ENCODE measurements at regions not wholly inside any gene's neighbourhood (a gene's known extent, or its start where the extent isn't known, plus 50 kb on each side); places are given as distances from the start of the nearest gene placed in this dataset.

DNA sequence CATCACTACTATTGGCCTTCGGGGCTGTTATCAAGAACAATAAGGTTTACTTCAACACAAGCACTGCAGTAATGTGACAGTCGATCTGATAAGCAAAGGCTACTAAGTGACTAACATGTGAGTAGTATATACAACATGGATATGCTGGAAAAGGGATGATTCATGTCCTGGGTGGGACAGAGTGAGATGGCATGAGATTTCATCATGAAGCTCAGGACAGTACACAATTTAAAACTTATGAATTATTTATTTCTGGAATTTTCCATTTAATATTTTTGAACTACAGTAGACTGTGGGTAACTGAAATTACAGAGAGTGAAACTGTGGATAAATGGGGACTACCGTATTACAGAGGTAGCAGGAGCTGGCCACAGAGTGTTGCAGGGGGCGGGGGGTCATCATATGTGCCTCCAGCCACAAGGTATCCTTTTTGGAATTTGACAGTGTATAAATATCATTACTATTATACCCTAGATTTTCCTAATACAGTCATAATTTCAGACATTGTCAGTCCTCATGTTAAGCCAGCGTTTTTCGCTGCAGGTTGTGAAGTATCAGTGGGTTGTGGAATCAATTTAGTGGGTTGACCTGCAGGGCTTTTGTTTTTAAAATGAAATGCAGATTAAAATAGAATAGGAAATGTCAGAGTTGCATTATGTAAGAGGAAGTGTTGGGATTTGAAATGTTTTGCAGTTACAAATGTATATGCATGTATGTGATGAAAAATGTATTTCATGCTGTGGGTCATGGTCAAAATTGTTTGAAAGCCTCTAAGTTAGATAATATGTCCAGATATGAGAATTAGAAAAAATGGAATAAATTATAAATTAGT, 148.0 kb upstream of the NUDT4 start:
- no peak for DNase-seq
- Histone ChIP-seq H3K27me3 (no peaks in the 10 kb centered on the region), H3K4me3 (no peak overlapping the region), H3K27ac (no peak overlapping the region), H3K9me3 (no peaks in the 10 kb centered on the region), H3K4me1 (no peaks in the 10 kb centered on the region), H3K9ac (ENCODE audit: low read depth in 2 of 2, low read length in 2 of 2) (no peak overlapping the region), H3K36me3 (no peaks in the 10 kb centered on the region)
- no peak for TF ChIP-seq CTCF (IDR thresholded peaks at IDR 0.05)
- intact Hi-C loops (cut with DNase I) = no loop called here

DNA sequence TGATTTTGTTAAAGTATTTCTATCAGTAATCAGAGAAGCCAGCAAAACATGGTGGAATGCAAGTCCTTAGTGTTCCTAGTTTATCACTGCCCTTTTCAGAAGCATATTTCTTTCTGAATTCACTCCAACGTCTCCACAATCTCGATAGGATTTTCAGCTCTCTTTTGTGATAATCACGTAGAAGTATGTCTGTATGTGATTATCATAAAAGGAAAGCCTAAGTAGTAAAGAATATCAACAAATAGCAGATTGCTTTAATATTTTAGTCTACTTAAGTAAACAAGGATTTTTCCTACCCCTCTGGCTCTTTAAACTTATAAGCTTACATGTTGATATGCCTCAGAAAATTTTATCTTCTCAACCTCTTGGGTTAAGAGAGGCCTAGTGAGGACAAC, 147.4 kb upstream of the NUDT4 start:
- no peak overlapping the region for H3K4me3 ChIP-seq
- intact Hi-C loops (cut with DNase I) = no loop called here
- no peak for DNase-seq
- no peaks in the 10 kb centered on the region for H3K27me3 ChIP-seq
- no peak for TF ChIP-seq CTCF (IDR thresholded peaks at IDR 0.05)
- H3K9me3 ChIP-seq = no peaks in the 10 kb centered on the region
- H3K36me3 ChIP-seq = no peaks in the 10 kb centered on the region
- no peak overlapping the region for H3K9ac ChIP-seq (ENCODE audit: low read depth in 2 of 2, low read length in 2 of 2)
- H3K27ac ChIP-seq = no peak overlapping the region
- no peaks in the 10 kb centered on the region for H3K4me1 ChIP-seq

GRCh38 chr12:93231938-93232337, 145.8 kb upstream of the NUDT4 start:
- H3K27ac ChIP-seq = no peak overlapping the region
- H3K9ac ChIP-seq (ENCODE audit: low read depth in 2 of 2, low read length in 2 of 2) = no peak overlapping the region
- intact Hi-C loops (cut with DNase I) = no loop called here
- DNase-seq = no peak
- no peaks in the 10 kb centered on the region for H3K36me3 ChIP-seq
- TF ChIP-seq CTCF (IDR thresholded peaks at IDR 0.05) = no peak
- no peak overlapping the region for H3K4me3 ChIP-seq
- H3K9me3 ChIP-seq = no peaks in the 10 kb centered on the region
- H3K4me1 ChIP-seq = no peaks in the 10 kb centered on the region
- no peaks in the 10 kb centered on the region for H3K27me3 ChIP-seq

DNA sequence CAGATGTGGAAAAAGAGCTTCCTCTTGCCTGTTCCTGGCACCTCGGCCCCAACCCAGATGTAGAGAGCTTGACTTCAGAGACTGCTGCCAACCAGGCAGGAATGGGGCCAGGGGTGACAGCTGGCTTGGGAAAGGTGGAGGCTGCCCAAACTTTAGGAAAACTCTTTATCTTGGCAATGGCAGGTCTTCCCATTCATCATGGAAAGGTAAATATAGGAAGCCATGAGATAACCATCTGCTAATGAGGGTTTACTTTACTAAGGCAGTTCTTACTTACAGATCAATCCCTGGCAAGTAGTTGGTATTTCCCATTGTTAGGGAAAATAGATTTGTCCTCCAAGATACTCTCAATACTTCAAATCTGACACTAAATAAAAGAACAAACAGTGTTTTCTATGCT, 143.1 kb upstream of the NUDT4 start:
- DNase-seq = no peak
- intact Hi-C loops (cut with DNase I) = no loop called here
- no peak for TF ChIP-seq CTCF (IDR thresholded peaks at IDR 0.05)
- Histone ChIP-seq H3K9me3 (no peaks in the 10 kb centered on the region), H3K36me3 (no peaks in the 10 kb centered on the region), H3K27me3 (no peaks in the 10 kb centered on the region), H3K27ac (no peak overlapping the region), H3K4me3 (no peak overlapping the region), H3K4me1 (no peaks in the 10 kb centered on the region), H3K9ac (ENCODE audit: low read depth in 2 of 2, low read length in 2 of 2) (no peak overlapping the region)

- H3K4me1 ChIP-seq = no peaks in the 10 kb centered on the region
- no peaks in the 10 kb centered on the region for H3K9me3 ChIP-seq
- H3K4me3 ChIP-seq = no peak overlapping the region
- DNase-seq = no peak
- H3K9ac ChIP-seq (ENCODE audit: low read depth in 2 of 2, low read length in 2 of 2) = no peak overlapping the region
- H3K27me3 ChIP-seq = no peaks in the 10 kb centered on the region
- no peak overlapping the region for H3K27ac ChIP-seq
- H3K36me3 ChIP-seq = no peaks in the 10 kb centered on the region
- intact Hi-C loops (cut with DNase I) = no loop called here
- no peak for TF ChIP-seq CTCF (IDR thresholded peaks at IDR 0.05)
These were observed 141.8 kb upstream of the NUDT4 start for GRCh38 chr12:93235881-93236280.
